Stimulated activated CD4-positive, alpha-beta T cell treated with anti-CD3 and anti-CD28 coated beads, Interleukin-15, amount 100 ng/mL, for 48 hours (primary cell): ENCODE measurements at regions not wholly inside any gene's neighbourhood (a gene's known extent, or its start where the extent isn't known, plus 50 kb on each side); places are given as distances from the start of the nearest gene placed in this dataset.

ENCODE experiments used
- DNase-seq, 2 donors: peaks; one replicate each; pipeline ENCODE4 v3.0.0-alpha.2; 2020; ENCODE audit warnings: low read depth in 2 of 2

- no peak for DNase-seq
Measured at GRCh38 chr11:130639369-130639768, 190.9 kb downstream of the ADAMTS15 start.

- no peak for DNase-seq
Measured at GRCh38 chr11:130640526-130640925, 192.1 kb downstream of the ADAMTS15 start.

- DNase-seq: no peak
Measured at GRCh38 chr11:130641876-130642275, 193.4 kb downstream of the ADAMTS15 start.

- no peak for DNase-seq
Measured at GRCh38 chr11:130642994-130643393, 194.5 kb downstream of the ADAMTS15 start.

- DNase-seq: no peak
Measured at GRCh38 chr11:130644187-130644586, 195.7 kb downstream of the ADAMTS15 start.

GRCh38 chr11:130645164-130645842 is 196.9 kb downstream of the ADAMTS15 start:
- DNase-seq: no peak

GRCh38 chr11:130645843-130646197 is 197.4 kb downstream of the ADAMTS15 start:
- DNase-seq: no peak

- DNase-seq: no peak
Measured at GRCh38 chr11:130646881-130647280, 198.4 kb downstream of the ADAMTS15 start.

GRCh38 chr11:130647371-130647770 is 198.9 kb downstream of the ADAMTS15 start:
- no peak for DNase-seq

GRCh38 chr11:130649801-130650200 is 201.4 kb downstream of the ADAMTS15 start:
- DNase-seq: no peak

- DNase-seq: no peak
Measured at GRCh38 chr11:130650456-130651030, 202.1 kb downstream of the ADAMTS15 start.

GRCh38 chr11:130651066-130651855 is 202.8 kb downstream of the ADAMTS15 start:
- no peak for DNase-seq

GRCh38 chr11:130652671-130653335 is 204.4 kb downstream of the ADAMTS15 start:
- DNase-seq: no peak

- no peak for DNase-seq
Measured at GRCh38 chr11:130653838-130654636, 205.6 kb downstream of the ADAMTS15 start.

GRCh38 chr11:130655300-130655699 is 206.9 kb downstream of the ADAMTS15 start:
- DNase-seq: no peak

GRCh38 chr11:130666781-130667251 is 218.4 kb downstream of the ADAMTS15 start:
- DNase-seq: no peak

GRCh38 chr11:130668751-130669150 is 220.3 kb downstream of the ADAMTS15 start:
- DNase-seq: no peak

- no peak for DNase-seq
Measured at GRCh38 chr11:130670200-130670599, 221.8 kb downstream of the ADAMTS15 start.

GRCh38 chr11:130671801-130672700 is 223.6 kb downstream of the ADAMTS15 start:
- no peak for DNase-seq

GRCh38 chr11:130672911-130673310 is 224.5 kb downstream of the ADAMTS15 start:
- no peak for DNase-seq
